PC-9 (cell line): ENCODE measurements at regions not wholly inside any gene's neighbourhood (a gene's known extent, or its start where the extent isn't known, plus 50 kb on each side); places are given as distances from the start of the nearest gene placed in this dataset.

Source experiments
- BruUV-seq: library from RNA; stranded (reverse); fragments of 400-500 nt; replicated peaks from 2 replicates; lab custom pipeline; 2021; lab: Mats Ljungman, UMichigan
- CTCF ChIA-PET: fragments of 300-600 bp; sonication (Branson Sonifier 250); formaldehyde crosslinking; loops from one replicate; lab custom pipeline; 2022; ENCODE audit warnings: antibody characterized with exemption; lab: Charles Lee
- POLR2A ChIA-PET: fragments of 300-600 bp; sonication (Branson Sonifier 250); formaldehyde crosslinking; loops from one replicate; lab custom pipeline; 2022; ENCODE audit warnings: antibody characterized with exemption; ENCODE audit not compliant: unreplicated experiment; lab: Charles Lee
- DNase-seq, 2 experiments: peaks; one replicate each; pipeline versions ENCODE4 v3.0.0 to v3.0.0-alpha.2; 2015 to 2022; ENCODE audit warnings: mixed read lengths in 1 of 2
- H2AFZ ChIP-seq: fragments of 200-600 bp; sonication (generic); 2 replicates; pipeline ENCODE4 v1.8.1; 2017; ENCODE audit warnings: antibody characterized with exemption
- H3F3A ChIP-seq: fragments of 200-600 bp; sonication (generic); 2 replicates; pipeline ENCODE4 v1.8.1; 2017; ENCODE audit warnings: antibody characterized with exemption, mild to moderate bottlenecking, low read depth; ENCODE audit not compliant: insufficient read depth
- H3K27ac ChIP-seq: fragments of 200-600 bp; sonication (generic); 2 replicates; pipeline ENCODE4 v1.6.1; 2016; ENCODE audit warnings: mixed run types
- H3K27me3 ChIP-seq: fragments of 200-600 bp; sonication (generic); 2 replicates; pipeline ENCODE4 v1.6.1; 2016; ENCODE audit warnings: low read depth, mixed run types; ENCODE audit not compliant: insufficient read depth
- H3K36me3 ChIP-seq: fragments of 200-600 bp; sonication (generic); 2 replicates; pipeline ENCODE4 v1.6.1; 2016; ENCODE audit warnings: low read depth, mixed run types
- H3K4me1 ChIP-seq: fragments of 200-600 bp; sonication (generic); replicated peaks from 2 replicates; pipeline ENCODE4 v1.6.1; 2016; ENCODE audit warnings: mixed run types; ENCODE audit not compliant: insufficient read depth
- H3K4me2 ChIP-seq: fragments of 200-600 bp; sonication (generic); 2 replicates; pipeline ENCODE4 v1.6.1; 2017; ENCODE audit warnings: mixed run types
- H3K4me3 ChIP-seq: fragments of 200-600 bp; sonication (generic); 2 replicates; pipeline ENCODE4 v1.6.1; 2016; ENCODE audit warnings: mixed run types
- H3K79me2 ChIP-seq: fragments of 200-600 bp; sonication (generic); 2 replicates; pipeline ENCODE4 v1.6.1; 2017; ENCODE audit warnings: low read depth, mixed run types
- H3K9me2 ChIP-seq: fragments of 200-600 bp; sonication (generic); 2 replicates; pipeline ENCODE4 v1.8.1; 2017; ENCODE audit warnings: mild to moderate bottlenecking; ENCODE audit not compliant: insufficient read depth
- H3K9me3 ChIP-seq: fragments of 200-600 bp; sonication (generic); 2 replicates; pipeline ENCODE4 v1.8.1; 2016; ENCODE audit warnings: low read depth; ENCODE audit not compliant: insufficient read depth
- H4K20me1 ChIP-seq: fragments of 200-600 bp; sonication (generic); 2 replicates; pipeline ENCODE4 v1.8.1; 2017; ENCODE audit not compliant: insufficient read depth
- EZH2 ChIP-seq: fragments of 200-600 bp; sonication (generic); IDR thresholded peaks from 2 replicates; pipeline ENCODE4 v1.8.0; 2017; ENCODE audit warnings: antibody characterized with exemption, low read depth
- intact Hi-C: fragments of 100-400 bp; cut with micrococcal nuclease; formaldehyde crosslinking; loops from one replicate; pipeline ENCODE4 v1.10.0; 2022; ENCODE audit not compliant: unreplicated experiment
- TF ChIP-seq, protein P1 (sequence below): fragments of 200-600 bp; sonication (generic); conservative IDR thresholded peaks from 2 replicates; pipeline ENCODE4 v1.6.1; 2017; ENCODE audit warnings: mixed run types, antibody characterized with exemption, mild to moderate bottlenecking, moderate library complexity

DNA sequence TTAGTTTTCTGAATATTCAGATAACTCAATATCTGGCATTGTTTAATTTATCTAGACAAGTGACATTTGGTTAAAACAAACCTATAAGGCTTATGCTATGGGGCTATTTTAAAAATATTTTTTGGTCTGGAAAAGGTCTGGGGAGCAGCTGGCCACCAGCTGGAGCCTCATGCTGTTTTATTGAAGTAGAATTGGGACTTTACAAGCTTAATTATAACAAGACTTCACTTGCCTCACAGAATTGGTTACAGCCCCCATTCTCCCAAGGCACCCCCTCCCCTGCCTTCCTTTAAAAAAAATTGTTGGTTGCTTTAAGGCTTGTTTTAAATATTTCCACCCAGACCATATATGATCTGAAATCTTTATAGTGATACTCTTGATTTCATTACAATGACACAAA, 453.9 kb downstream of the ADAMTS20 start:
- Histone ChIP-seq H3K79me2 (no peaks in the 10 kb centered on the region), H3K4me2 (no peak overlapping the region), H3F3A (no peaks in the 10 kb centered on the region), H3K36me3 (no peaks in the 10 kb centered on the region), H4K20me1 (no peaks in the 10 kb centered on the region), H3K4me3 (no peak overlapping the region), H3K4me1 (no peaks in the 10 kb centered on the region), H2AFZ (no peak overlapping the region), H3K27ac (no peak overlapping the region), H3K9me2 (no peaks in the 10 kb centered on the region), H3K9me3 (peaks cover 5% of the 10 kb centered on the region; the same call in 1 of the 2 replicates), H3K27me3 (no peaks in the 10 kb centered on the region)
- ChIA-PET POLR2A (no interaction called here), CTCF (no interaction called here)
- no peak for TF ChIP-seq EZH2
- TF ChIP-seq, protein P1, sequence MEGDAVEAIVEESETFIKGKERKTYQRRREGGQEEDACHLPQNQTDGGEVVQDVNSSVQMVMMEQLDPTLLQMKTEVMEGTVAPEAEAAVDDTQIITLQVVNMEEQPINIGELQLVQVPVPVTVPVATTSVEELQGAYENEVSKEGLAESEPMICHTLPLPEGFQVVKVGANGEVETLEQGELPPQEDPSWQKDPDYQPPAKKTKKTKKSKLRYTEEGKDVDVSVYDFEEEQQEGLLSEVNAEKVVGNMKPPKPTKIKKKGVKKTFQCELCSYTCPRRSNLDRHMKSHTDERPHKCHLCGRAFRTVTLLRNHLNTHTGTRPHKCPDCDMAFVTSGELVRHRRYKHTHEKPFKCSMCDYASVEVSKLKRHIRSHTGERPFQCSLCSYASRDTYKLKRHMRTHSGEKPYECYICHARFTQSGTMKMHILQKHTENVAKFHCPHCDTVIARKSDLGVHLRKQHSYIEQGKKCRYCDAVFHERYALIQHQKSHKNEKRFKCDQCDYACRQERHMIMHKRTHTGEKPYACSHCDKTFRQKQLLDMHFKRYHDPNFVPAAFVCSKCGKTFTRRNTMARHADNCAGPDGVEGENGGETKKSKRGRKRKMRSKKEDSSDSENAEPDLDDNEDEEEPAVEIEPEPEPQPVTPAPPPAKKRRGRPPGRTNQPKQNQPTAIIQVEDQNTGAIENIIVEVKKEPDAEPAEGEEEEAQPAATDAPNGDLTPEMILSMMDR: no peak
- intact Hi-C loops: no loop called here
- no TSS peak for BruUV-seq
- DNase-seq: no peak

DNA sequence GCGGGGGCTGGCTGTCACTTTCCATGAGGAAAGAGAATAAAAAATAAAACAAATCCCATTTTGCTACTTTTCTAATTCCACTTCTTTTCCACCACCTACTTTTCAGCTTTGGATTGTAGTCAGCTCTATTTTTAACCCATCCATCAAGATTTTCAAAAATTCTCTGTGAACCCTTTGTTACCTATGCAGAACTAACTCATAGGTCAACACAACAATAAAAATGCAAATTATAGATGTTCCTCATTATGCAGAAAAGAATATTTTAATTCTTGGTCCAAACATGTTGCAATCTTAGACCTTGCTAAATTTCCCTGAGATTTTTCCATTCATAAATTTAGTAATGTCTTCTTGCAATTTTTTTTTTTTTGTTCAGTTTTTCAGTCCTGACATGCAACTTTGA, 454.5 kb downstream of the ADAMTS20 start:
- ChIA-PET CTCF (no interaction called here), POLR2A (no interaction called here)
- Histone ChIP-seq H3K79me2 (no peaks in the 10 kb centered on the region), H2AFZ (no peak overlapping the region), H3K9me2 (no peaks in the 10 kb centered on the region), H3F3A (no peaks in the 10 kb centered on the region), H4K20me1 (no peaks in the 10 kb centered on the region), H3K9me3 (peaks cover 5% of the 10 kb centered on the region; the same call in 1 of the 2 replicates), H3K36me3 (no peaks in the 10 kb centered on the region), H3K4me3 (no peak overlapping the region), H3K27me3 (no peaks in the 10 kb centered on the region), H3K4me1 (no peaks in the 10 kb centered on the region), H3K4me2 (no peak overlapping the region), H3K27ac (no peak overlapping the region)
- no peak for DNase-seq
- no TSS peak for BruUV-seq
- TF ChIP-seq, protein P1: no peak
- no peak for TF ChIP-seq EZH2
- intact Hi-C loops: no loop called here

DNA sequence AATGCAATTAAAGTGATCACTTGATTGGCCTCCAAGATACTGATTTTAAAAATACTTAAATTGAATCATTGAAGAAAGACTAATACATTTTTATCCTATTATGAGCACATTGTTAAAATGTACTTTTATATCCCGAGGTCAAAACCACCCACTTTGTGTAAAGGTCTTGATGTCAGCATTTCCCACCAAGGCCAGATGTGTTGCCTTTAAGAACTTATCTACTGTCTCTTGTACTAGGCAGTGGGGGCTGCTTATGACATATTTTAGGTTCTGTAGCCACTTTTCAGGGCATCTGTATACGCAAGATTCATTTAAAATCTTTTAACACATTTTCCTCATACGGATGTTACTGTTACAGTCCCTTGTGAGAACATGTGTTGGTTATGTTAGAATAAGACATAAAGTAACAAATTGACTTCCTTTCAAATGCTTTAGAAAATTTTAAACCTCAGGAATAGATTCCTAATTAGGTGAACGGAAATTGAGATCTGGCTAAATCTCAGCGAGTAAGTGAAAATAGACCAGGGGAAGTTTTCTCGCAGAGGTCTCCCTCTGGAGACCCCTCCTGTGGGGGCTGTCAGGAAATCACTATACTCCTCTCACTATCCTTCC, 456.2 kb downstream of the ADAMTS20 start:
- H3K27ac ChIP-seq: no peak overlapping the region
- POLR2A ChIA-PET: no interaction called here
- H3F3A ChIP-seq: no peaks in the 10 kb centered on the region
- no peaks in the 10 kb centered on the region for H4K20me1 ChIP-seq
- no peak for DNase-seq
- TF ChIP-seq, protein P1: no peak
- no peak for TF ChIP-seq EZH2
- no peaks in the 10 kb centered on the region; the same call in 1 of the 2 replicates for H3K9me2 ChIP-seq
- no peak overlapping the region for H2AFZ ChIP-seq
- peaks cover 5% of the 10 kb centered on the region; the same call in 1 of the 2 replicates for H3K9me3 ChIP-seq
- CTCF ChIA-PET: no interaction called here
- no peaks in the 10 kb centered on the region for H3K36me3 ChIP-seq
- H3K4me3 ChIP-seq: no peak overlapping the region
- no TSS peak for BruUV-seq
- no peaks in the 10 kb centered on the region for H3K4me1 ChIP-seq
- no peak overlapping the region for H3K4me2 ChIP-seq
- intact Hi-C loops: no loop called here
- no peaks in the 10 kb centered on the region for H3K79me2 ChIP-seq
- no peaks in the 10 kb centered on the region for H3K27me3 ChIP-seq
